ENCODE measurements at regions not wholly inside any gene's neighbourhood (a gene's known extent, or its start where the extent isn't known, plus 50 kb on each side); places are given as distances from the start of the nearest gene placed in this dataset.

DNA sequence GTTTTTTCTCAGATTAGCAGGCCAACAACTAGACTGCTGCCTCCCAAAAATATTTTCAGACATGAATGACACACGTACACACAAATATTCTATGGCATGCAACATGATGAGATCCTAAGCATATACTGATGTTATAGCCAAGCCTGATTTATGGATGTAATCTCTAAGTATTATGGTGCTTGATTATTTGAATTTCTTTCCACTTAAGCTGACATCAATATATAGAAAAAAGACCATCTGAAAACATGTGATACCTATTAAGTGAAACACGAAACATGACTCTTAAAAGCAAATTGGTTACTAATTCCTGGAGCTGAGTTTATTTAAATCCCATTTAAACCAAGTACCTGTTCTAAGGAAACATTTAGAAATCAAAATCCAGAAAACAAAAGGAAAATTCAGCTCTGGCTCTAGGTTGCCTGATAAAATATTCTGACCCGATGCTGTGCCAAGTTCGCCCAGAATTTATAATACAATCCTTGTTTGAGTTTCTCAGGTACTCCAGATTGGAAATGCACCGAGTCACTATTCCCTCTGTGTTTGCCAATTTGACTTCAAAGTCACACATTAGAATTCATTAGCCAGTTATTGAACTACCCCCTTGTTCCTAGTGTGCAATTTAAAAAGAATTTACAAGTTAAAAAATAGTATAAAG lies 548.6 kb downstream of the CSNK1G3 start:
- DNase-seq (ENCODE audit: low spot score) = no peak

DNA sequence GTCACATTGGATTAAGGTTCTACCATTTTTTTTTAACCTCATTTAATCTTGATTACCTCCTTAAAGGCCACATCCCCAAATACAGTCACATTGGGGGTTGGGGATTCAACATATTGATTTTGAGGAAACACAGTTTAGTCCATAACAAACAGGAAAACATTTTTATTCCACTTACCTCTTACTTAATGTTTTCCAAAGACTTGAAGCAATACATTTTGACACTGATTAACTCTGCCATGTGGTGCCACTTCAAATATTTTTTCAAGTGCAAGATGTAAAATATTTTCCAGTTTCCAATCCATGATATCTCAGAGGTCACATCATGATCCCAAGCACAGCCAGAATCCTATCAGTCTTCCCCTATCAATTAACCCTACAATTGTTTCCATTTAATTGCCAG lies 548.0 kb downstream of the CSNK1G3 start:
- no peak for DNase-seq (ENCODE audit: low spot score)

DNA sequence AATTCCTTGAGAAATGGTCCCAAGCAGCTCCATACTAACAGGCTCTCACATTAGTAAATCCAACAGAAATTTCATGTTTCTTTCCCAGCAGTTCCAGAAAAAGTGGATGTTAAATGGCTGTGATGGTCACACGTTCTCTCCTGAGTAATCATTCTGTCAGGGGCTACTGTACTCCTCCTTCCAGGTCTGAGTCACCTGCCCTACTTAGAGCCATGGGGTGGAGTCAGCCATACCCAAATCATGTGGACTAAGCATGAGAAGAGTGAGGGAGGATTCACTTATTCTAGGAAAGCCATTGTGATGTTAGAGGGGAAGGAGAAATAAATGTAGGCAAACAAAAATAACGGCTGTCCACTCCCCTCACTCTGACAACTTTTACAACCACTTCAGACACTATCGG lies 547.2 kb downstream of the CSNK1G3 start:
- DNase-seq (ENCODE audit: low spot score) = no peak

DNA sequence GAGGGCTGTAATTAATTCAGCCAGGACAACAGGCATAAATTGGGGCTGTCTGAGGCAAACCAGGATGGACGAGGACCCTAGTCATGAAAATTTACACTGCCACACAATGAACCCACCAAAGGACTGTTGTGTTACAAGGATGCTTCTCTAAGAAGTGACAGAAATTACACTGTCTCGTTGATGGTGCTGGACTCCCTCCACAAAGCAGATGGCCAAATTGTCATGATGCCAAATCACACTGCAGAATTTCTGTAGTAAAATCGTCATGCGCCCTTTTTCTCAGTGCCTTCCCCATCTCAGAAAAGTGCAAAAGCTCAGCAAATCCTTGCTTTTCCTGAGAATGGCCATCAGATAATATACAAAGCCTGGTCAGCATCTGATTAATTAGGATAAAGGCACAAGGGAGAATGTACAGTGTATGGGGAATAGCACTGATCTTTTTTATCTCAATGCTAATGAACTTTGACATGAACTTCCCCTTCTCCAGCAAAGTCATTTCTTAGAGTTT lies 545.8 kb downstream of the CSNK1G3 start:
- DNase-seq (ENCODE audit: low spot score) = peak; percentile 85

DNA sequence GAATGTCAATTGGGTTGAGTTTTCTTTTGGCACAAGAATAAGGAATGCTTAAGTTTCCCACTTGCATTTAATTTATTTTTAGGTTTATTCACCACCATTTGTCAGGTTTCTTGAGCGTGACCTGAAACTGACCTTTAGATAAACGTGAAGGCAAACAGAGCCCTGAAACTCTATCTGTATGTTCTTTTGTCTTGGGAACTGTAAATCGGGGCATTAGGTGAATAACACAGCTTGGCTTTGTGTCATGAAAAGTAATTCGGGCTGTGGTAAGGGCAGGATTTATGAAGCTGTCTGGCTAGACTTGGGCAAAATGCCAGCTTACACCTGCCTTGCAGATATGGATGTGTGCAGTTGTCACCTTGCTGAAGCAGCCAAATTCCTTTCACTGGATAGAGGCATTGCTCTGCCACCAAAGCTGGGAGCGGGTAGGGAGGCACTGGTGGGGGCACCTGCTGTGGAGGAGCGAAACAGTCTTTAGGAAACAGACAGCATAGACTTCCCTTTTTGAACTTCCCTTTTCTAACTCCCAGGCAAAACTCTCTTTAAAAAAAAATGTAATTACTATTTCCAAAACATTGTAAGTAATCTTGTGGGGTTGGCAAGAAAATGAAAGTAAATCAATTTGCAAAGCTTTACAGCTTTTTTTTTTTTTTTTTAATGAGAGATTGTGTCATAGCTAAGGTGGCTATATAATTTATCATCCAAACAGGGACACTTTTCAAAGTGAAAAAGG lies 545.2 kb downstream of the CSNK1G3 start:
- peak; percentile 35 for DNase-seq (ENCODE audit: low spot score)

DNA sequence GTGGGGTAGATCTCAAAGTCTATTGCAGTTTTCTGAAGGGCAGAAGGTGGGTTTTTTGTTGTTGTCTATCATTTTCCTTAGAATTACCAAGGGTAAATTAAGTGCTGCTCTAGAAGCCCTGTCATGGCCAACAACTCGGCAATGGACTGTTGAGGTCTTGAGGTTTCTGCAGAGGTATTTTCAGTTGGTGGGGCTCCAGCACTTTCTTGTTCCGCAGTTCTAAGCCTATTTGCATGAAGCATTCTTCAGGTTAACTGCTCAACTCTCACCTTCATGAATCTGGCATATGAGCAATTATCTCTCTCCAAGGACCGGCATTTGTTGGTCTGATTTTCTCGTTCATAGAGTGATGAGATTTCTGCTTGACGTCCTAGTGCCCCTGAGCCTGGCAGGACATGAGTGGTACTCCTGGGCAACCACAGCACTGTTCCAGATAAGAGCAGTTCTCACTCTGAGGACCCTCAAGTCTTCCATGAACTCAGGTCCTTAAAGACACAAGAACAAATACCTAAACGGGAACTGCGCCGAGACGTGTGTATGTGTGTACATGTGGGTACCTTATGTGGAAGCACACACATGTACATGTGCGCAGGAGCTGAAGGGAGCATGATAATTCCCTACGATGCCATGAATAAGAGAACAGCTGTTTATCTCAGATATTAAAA lies 544.5 kb downstream of the CSNK1G3 start:
- no peak for DNase-seq (ENCODE audit: low spot score)

DNA sequence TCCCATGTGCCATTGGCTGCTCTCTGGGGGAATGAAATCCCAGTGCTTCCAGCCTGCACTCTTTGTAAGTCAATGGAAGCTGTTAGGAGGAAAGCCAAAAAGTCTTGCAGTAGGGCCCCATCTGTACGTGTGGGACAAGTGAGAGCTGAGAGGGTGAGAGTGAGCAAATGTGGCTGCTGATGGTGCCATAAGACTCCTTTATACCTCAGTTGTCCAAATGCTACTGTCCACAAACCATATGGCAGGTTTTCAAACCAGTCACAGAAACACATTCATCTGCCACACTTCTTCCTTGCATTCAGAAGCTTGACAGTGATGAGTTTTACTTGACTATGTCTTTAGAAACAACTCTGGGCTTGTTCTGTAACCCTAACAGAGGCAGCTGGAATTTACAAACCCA lies 543.8 kb downstream of the CSNK1G3 start:
- no peak for DNase-seq (ENCODE audit: low spot score)

DNA sequence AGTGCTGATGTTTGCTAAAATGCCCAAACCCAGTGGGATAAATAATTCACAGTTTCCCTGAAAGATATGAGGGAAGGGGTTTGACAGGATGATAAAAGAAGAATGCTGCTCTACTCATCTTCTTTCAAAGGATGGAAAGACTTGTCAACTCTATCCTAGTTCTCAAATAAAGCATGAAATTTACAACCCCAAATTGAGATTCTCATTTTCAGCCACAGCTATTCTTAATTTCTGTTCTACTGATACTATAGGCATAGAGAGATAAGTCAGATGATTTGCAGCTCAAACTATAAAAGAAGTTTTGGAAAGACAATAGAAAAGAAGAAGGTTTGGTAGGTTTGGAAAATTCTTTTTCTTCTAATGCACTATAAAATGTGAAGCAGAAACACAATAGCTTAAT lies 542.6 kb downstream of the CSNK1G3 start:
- no peak for DNase-seq (ENCODE audit: low spot score)

DNA sequence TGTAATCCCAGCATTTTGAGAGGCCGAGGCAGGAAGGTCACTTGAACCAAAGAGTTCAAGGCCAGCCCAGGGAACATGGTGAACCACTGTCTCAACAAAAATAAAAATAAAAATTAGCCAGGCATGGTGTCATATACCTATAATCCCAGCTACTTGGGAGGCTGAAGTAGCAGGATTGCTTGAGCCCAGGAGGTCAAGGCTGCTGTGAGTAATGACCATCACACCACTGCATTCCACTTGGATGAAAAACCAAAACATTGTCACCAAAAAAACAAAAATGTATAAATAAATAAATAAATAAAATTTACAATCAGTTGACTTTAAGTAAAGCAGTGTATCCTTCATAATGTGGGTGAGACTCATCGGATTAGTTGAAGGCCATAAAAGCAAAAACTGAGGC lies 541.4 kb downstream of the CSNK1G3 start:
- DNase-seq (ENCODE audit: low spot score) = no peak

DNA sequence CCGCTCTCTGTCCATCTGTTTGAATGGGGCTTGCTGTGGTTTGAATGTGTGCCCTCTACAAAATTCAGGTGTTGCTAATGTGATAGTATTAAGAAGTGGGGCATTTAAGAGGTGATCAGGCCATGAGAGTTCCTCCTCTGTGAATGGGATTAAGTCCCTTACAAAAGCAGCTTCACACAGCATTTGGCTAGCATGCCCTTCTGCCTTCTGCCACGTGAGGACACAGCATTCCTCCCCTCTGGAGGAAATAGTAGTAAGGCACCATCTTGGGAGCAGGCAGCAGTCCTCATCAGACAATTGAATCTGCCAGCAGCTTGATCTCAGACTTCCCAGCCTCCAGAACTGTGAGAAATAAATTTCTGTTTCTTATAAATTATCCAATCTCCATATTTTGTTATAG lies 540.2 kb downstream of the CSNK1G3 start:
- DNase-seq (ENCODE audit: low spot score) = no peak

DNA sequence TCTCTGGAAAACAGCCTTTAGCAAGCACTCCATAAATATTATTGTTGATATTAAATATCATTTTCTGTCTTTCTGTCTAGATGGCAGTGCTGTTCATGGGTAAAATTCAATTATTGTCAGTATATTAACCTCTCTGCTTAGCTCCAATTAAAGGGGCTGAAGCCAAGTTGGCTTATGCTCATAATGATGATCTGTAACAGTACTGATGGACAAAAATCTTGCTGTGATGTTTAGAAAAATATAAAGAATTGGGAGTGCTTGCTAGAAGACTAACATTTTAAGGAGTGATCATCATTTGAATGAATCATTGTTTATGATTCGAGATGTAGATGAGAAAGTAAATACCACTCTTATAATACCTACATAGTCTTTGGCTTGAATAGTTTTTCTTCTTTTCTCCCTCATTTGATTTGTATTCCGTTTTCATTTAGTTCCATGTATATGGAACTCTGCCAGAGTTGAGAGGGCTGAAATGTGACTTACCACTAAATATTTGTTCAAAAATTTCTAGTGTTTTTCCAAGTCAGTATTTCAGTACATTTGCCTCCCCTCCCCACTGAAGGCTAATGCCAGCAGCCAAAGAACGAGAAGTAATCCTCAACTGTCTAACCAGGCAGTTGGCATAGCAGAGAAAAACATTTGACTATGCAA lies 538.3 kb downstream of the CSNK1G3 start:
- no peak for DNase-seq (ENCODE audit: low spot score)

DNA sequence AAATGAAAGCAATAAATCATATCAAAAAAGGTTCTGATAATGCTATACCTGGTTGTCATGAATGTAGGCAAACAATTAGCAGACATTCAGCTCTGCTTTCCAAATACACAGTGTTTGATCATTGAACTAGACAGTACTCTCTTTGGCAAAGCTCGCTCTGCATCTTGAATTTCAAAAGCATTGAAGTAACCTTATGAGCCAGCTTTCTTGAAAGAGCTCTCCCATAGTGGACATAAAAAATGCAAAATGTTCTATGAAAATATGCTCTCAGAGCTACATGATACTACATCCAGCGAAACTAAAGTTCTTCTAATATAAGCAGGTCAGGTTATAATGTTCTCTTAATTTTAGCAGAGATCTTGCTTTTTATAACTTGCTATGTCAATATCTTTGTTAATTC lies 533.4 kb downstream of the CSNK1G3 start:
- no peak for DNase-seq (ENCODE audit: low spot score)

DNA sequence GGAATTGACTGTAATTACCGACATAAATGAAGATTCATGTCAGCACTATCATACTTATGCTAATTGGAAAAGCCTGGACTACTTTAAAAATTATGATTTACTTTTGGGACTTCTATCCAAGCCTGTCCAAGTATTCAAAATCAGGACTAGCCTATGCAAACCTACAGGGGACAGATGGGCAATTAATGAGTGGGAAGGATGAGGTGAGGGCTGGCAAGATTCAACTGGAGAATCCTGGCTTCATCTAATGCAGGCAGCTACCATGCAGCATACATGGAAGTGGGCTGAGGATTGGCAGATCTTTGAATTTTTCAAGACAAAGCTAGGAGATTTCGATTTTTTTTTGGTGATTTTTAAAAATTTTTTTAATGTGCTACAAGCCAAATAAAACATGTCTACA lies 532.6 kb downstream of the CSNK1G3 start:
- no peak for DNase-seq (ENCODE audit: low spot score)

DNA sequence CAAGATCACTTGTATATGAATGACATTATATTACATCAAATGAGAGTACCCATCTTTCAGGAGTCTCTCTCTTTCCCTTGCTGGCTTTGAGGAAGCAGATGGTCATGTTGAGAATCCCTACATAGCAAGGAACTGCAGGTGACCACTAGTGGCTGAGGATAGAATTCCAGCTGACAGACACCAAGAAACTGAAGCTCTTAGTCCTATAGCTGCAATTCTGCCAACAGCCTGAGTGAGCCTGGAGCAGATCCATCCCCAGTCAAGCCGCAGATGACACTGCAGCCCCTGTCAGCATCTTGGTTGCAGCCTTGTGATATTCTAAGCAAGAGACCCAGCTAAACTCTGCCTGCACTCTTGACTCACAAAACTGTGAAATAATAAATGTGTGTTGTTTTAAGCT lies 531.5 kb downstream of the CSNK1G3 start:
- DNase-seq (ENCODE audit: low spot score) = no peak

DNA sequence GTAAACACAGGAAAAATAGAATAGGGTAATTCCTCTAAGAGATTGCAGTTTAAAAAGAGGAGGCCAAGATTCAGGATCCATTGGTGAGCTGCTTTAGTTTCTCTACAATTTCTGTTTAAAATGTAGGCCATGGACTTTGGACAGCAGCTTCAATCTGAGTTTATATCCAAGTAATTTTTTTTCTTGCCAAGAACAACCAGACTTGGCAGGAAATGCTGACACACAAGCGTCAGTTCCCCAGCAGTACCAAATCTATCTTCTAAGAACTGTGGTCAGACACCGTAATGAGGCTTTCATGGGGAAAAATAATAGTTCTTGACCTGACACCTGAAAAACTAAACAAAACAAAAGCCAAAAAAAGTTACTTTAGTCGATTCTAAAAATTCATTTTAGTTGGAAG lies 528.8 kb downstream of the CSNK1G3 start:
- DNase-seq (ENCODE audit: low spot score) = peak; percentile 62

DNA sequence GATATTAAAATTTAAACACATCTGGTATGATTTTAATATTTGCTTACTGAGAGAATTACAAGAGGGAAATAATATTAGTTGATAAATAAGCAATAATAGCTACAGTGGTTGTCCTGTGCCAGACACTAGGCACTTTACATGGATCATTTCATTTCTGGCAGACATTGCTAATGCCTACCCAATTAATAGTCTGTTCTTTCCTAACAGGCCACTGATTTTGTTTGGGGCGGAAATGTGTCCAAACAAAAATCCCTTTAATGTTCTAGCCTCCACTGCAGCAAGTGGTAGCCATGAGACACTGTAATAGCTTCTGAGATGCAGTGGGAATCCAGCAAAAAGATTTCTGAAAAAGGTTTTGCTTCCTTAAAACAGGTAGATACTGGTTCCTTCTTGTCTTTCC lies 527.4 kb downstream of the CSNK1G3 start:
- no peak for DNase-seq (ENCODE audit: low spot score)

DNA sequence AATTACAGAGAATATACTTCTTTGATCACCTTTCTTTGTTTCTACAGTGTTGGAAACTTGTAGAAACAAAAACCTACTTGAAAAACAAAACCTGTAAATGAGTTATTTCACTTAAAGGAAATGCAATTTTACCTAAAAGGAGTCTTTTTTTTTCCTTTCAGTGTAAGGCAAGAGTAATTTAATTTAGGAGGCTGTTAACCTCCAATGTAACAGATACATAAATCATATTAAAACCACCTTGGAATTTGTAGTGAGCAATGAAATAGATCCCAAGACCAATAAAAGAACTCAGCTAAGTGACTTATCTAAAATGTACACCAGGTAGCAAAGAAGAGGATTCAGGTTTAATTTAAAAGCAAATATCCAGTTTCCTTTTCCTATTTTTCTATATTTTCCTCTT lies 524.8 kb downstream of the CSNK1G3 start:
- no peak for DNase-seq (ENCODE audit: low spot score)

DNA sequence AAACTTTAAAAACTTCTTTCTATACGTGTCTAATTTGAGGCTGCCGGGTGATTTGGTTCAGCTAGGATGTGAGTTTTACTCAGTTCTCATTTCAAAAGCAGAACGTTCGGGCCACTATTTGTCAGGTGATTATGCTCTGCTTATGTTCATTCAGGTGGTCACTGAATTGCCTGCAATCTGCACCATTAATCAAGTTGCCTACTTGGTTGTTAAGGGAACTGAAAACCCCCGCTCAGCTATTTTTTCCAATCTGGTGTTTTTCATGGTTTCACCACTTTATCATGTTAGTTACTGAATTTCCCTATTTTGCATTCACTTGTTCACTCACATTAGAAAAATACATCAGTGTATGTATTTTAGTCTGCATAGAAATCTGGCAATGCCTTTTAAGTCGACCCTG lies 523.0 kb downstream of the CSNK1G3 start:
- no peak for DNase-seq (ENCODE audit: low spot score)

DNA sequence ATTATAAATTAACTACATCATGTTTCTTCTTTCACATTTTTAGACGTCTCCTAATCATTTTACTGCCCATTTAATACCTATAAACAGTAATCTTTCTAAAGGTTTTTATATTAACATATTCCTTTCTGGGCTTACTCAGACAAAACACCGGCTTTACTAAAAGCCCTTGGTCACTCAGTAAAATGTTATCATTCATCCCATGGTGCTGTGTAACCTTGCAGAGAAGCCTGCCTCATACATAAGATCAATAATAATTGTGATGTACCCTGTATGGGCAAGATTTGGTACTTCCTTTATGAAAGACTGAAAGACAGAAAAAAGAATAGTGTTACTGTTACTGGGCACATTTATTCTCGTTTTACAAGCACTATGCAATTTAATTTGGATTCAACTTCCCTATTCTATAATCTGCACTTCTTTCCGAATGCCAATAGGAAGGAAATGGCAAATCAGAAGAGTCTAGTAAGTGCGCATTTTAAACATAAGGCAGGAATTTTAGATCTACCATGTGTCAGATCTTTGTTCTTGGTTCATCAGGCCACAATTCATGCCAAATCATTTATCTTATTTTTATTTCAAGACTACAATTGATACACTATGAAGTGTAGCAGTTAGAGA lies 522.2 kb downstream of the CSNK1G3 start:
- DNase-seq (ENCODE audit: low spot score) = no peak

DNA sequence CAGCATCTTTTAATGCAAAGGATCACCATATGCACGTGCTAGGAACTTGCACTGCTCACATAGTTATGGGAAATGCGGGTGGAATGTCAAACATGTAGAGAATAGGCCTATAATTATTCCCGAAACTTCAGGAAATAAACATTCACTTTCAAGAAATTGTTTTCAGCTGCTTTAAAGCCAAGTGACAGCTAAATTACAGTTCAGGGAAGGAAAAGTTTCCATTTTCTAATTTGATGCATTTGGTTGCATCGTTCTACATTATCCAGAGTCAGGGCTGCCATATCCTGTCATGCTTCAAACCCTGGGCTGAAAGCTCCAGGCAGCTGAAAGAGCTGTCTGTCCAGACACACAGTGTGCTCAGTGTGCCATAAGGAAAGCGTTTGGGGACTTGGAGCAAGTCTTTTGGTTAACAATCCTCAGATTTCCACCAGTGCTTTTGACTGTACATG lies 518.1 kb downstream of the CSNK1G3 start:
- DNase-seq (ENCODE audit: low spot score) = no peak

DNA sequence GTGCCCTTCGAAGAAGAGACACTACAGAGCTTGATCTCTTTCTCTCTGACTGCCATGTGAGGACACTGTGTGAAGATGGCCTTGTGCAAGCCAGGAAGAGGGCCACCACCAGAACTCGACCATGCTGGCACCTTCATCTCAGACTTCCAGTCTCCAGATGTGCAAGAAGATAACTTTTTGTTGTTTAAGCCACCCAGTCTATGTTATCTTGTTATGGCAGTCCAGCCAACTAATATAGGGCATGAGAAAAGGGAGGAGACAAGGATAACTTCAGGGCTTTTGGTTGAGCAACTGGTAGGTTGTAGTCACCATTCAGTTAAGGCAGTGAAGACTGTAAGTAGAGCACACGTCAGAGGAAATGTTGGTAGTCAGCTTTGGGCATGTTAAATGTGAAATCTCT lies 515.5 kb downstream of the CSNK1G3 start:
- DNase-seq (ENCODE audit: low spot score) = no peak

DNA sequence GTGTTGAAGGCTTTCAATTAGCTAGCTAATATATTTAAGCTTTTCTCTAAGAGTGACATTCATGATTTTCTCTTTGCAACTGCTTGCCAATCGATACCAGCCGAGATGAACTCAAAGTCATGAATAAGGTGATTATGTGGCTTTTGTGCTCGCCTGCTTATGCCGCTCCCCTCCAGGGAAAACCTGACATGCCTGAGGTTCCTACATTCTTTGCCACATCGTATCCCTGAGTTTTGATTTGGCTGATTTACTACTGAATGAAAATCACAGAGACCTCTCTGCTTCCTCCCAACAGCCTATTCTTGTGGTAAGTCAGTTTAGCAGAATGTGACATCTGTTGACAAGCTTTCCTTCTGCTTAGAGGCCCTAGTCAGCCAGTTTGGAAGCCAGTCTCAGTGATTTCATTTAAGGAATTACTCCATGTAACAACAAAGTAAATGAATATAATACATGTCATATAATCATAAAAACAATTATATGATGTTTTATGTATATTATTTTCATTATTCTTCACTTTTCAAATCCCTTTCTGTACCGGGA lies 513.4 kb downstream of the CSNK1G3 start:
- no peak for DNase-seq (ENCODE audit: low spot score)

All from cerebellar cortex (tissue), 1 donor.